Activated CD8-positive, alpha-beta T cell treated with anti-CD3 and anti-CD28 coated beads for 36 hours (primary cell): ENCODE measurements at regions not wholly inside any gene's neighbourhood (a gene's known extent, or its start where the extent isn't known, plus 50 kb on each side); places are given as distances from the start of the nearest gene placed in this dataset.

Experiments
- ATAC-seq: fragments of 200-7000 bp; cut with Tn5 transposase; one replicate; pipeline ENCODE4 v1.10.0; 2021; ENCODE audit warnings: mild to moderate bottlenecking, moderate library complexity
- CTCF ChIA-PET: fragments of 350-600 bp; sonication (Branson Sonifier 250); formaldehyde crosslinking; loops from one replicate; lab custom pipeline; 2021; ENCODE audit warnings: antibody characterized with exemption; lab: Charles Lee
- POLR2A ChIA-PET: fragments of 350-600 bp; sonication (Branson Sonifier 250); formaldehyde crosslinking; loops from one replicate; lab custom pipeline; 2021; ENCODE audit warnings: antibody characterized with exemption; lab: Charles Lee
- DNase-seq: peaks from one replicate; pipeline ENCODE4 v3.0.0-alpha.2; 2020
- H3K27ac Mint-ChIP-seq: one replicate; pipeline ENCODE4 v1.8.0; 2021; ENCODE audit warnings: mild to moderate bottlenecking, mixed read lengths
- H3K27me3 Mint-ChIP-seq: one replicate; pipeline ENCODE4 v1.8.0; 2021; ENCODE audit warnings: mixed read lengths
- H3K36me3 Mint-ChIP-seq: one replicate; pipeline ENCODE4 v1.8.0; 2021; ENCODE audit warnings: low read depth, mixed read lengths
- H3K4me1 Mint-ChIP-seq: one replicate; pipeline ENCODE4 v1.8.0; 2021; ENCODE audit warnings: low read depth, mixed read lengths
- H3K4me3 Mint-ChIP-seq: one replicate; pipeline ENCODE4 v1.8.0; 2021; ENCODE audit warnings: mild to moderate bottlenecking, moderate library complexity, mixed read lengths
- H3K9me3 Mint-ChIP-seq: one replicate; pipeline ENCODE4 v1.8.0; 2021; ENCODE audit warnings: mixed read lengths
- CTCF ChIP-seq: fragments of 200-600 bp; IDR thresholded peaks from one replicate; pipeline ENCODE4 v1.8.0; 2022; ENCODE audit warnings: antibody characterized with exemption, mild to moderate bottlenecking
- intact Hi-C: fragments of 100-400 bp; cut with micrococcal nuclease; formaldehyde crosslinking; loops from one replicate; pipeline ENCODE4 v1.10.0; 2022

GRCh38 chr4:176964116-176964691, 171.5 kb upstream of the VEGFC start:
- no peak for ATAC-seq
- H3K27me3 Mint-ChIP-seq = no peaks in the 10 kb centered on the region
- no peaks in the 10 kb centered on the region for H3K9me3 Mint-ChIP-seq
- no peak overlapping the region for H3K27ac Mint-ChIP-seq
- no peaks in the 10 kb centered on the region for H3K36me3 Mint-ChIP-seq
- DNase-seq = no peak
- TF ChIP-seq CTCF = no peak
- no peak overlapping the region for H3K4me3 Mint-ChIP-seq
- no peaks in the 10 kb centered on the region for H3K4me1 Mint-ChIP-seq
- intact Hi-C loops = no loop called here
- POLR2A ChIA-PET = no interaction called here
- CTCF ChIA-PET = interaction anchor here (0.6 to 1.4 kb wide), 3 partner anchors 14 to 83 kb away, joined by 3 to 4 read pairs (median 3); no protein-coding TSS in a partner anchor

DNA sequence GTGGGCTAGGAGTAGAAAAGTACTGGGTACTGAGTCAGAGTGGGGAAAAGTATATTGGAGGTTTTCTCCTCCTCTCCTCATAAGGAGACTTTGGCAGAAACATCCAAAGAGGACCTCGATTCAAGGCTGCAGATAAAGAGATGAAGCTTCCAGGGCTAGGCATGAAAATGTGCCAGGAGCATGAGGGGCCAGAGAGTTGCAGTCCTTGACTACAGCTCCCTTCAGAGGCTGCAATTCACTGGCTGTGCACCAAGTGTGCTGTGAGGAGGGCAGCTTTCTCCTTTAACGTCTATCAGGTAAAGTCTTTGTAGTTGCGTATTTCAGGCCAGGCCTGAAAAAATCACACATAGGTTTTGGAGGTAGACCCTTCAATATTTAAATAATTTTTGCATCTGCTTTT, 174.9 kb upstream of the VEGFC start:
- no peaks in the 10 kb centered on the region for H3K36me3 Mint-ChIP-seq
- no peak overlapping the region for H3K27ac Mint-ChIP-seq
- POLR2A ChIA-PET = no interaction called here
- no peaks in the 10 kb centered on the region for H3K9me3 Mint-ChIP-seq
- intact Hi-C loops = no loop called here
- DNase-seq = no peak
- no peaks in the 10 kb centered on the region for H3K4me1 Mint-ChIP-seq
- H3K27me3 Mint-ChIP-seq = no peaks in the 10 kb centered on the region
- no peak overlapping the region for H3K4me3 Mint-ChIP-seq
- CTCF ChIA-PET = no interaction called here
- no peak for TF ChIP-seq CTCF
- no peak for ATAC-seq

GRCh38 chr4:176968094-176968493, 175.4 kb upstream of the VEGFC start:
- Mint-ChIP-seq H3K4me3 (no peak overlapping the region), H3K27me3 (no peaks in the 10 kb centered on the region), H3K36me3 (no peaks in the 10 kb centered on the region), H3K9me3 (peaks cover 2% of the 10 kb centered on the region), H3K4me1 (no peaks in the 10 kb centered on the region), H3K27ac (no peak overlapping the region)
- intact Hi-C loops = no loop called here
- ATAC-seq (no peak), DNase-seq (no peak)
- CTCF ChIA-PET = no interaction called here
- no peak for TF ChIP-seq CTCF
- POLR2A ChIA-PET = no interaction called here

- ATAC-seq (no peak), DNase-seq (no peak)
- intact Hi-C loops = no loop called here
- no peak overlapping the region for H3K27ac Mint-ChIP-seq
- no peak for TF ChIP-seq CTCF
- H3K4me3 Mint-ChIP-seq = no peak overlapping the region
- POLR2A ChIA-PET = interaction anchor here (0.7 kb wide), 1 partner anchor 242 kb away, joined by 3 read pairs; no protein-coding TSS in a partner anchor
- H3K36me3 Mint-ChIP-seq = no peaks in the 10 kb centered on the region
- CTCF ChIA-PET = no interaction called here
- no peaks in the 10 kb centered on the region for H3K27me3 Mint-ChIP-seq
- peaks cover 3% of the 10 kb centered on the region for H3K9me3 Mint-ChIP-seq
- H3K4me1 Mint-ChIP-seq = no peaks in the 10 kb centered on the region
These were observed 176.3 kb upstream of the VEGFC start for GRCh38 chr4:176969011-176969410.

GRCh38 chr4:176970853-176971252, 178.1 kb upstream of the VEGFC start:
- no peak overlapping the region for H3K27ac Mint-ChIP-seq
- peaks cover 3% of the 10 kb centered on the region for H3K9me3 Mint-ChIP-seq
- DNase-seq = no peak
- H3K4me1 Mint-ChIP-seq = no peaks in the 10 kb centered on the region
- H3K27me3 Mint-ChIP-seq = no peaks in the 10 kb centered on the region
- POLR2A ChIA-PET = no interaction called here
- H3K4me3 Mint-ChIP-seq = no peak overlapping the region
- H3K36me3 Mint-ChIP-seq = no peaks in the 10 kb centered on the region
- intact Hi-C loops = no loop called here
- no peak for ATAC-seq
- TF ChIP-seq CTCF = no peak
- CTCF ChIA-PET = no interaction called here
